ENCODE measurements at regions not wholly inside any gene's neighbourhood (a gene's known extent, or its start where the extent isn't known, plus 50 kb on each side); places are given as distances from the start of the nearest gene placed in this dataset.

GRCh38 chr11:106413222-106413621 is 335.8 kb downstream of the AASDHPPT start:
- DNase-seq: no peak

DNA sequence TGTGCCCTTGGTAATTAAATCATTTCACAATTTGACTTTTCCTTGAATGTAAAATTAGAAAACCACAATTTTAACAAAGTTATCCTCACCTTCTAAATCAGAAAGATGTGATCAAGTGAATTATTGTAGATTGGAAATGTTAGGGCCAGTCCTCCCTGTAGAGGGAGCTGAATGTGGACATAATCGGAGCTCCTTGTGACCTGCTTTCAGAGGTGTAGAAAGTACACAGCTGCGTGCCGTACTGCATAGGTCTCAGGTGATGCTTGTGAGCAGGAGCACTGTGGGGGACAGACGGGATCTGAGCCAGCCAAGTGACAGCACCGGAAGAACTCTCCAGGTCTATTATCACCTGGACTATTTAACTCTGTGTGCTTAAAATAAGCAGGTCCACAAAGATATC is 338.0 kb downstream of the AASDHPPT start:
- DNase-seq: no peak

DNA sequence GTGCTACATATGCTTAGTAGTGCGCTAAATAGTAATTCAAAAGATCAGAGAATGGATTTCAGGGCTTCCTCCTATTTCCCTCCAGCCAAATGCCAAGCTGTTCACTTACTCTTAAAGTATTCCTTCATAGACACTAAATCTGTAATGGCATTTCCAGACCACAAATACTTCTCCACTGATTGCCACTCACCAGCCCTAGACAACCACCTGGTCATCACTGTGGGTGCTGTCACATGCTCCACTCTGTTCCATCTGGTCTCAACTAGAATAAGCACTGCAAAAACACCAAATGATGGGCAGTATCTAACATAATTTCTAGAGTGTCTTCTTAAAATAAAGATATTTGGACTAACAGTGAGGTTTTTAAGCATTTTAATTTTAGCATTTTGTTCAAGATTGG is 341.3 kb downstream of the AASDHPPT start:
- DNase-seq: no peak

DNA sequence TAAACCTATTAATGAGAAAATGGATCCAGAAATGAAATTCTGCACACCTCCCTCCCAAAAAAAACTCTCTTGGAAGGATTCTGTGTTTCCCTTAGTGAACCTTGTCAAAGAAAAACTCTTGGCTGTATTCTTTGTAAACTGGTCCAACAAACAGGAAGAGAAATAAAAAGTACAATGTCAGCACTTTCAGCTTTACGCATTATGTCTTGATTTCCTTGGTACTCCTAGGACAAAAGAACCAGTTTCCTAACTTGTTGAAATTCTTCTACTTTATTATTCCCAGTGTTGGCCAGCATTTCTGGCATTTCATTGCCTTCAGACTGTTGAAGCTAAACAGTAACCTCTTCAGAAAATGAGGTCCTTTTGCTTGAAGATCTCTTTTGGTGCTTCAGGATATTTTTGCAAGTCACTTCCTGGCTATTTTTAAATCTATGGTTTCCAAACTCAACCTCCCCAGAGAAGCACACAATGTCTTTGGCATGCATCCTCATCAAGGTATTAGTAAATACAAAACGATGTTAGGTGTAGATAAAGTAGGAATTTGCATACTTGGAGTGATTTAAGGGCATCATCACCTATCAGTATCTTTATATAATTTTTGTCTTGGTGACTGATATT is 342.7 kb downstream of the AASDHPPT start:
- DNase-seq: no peak

GRCh38 chr11:106420686-106421085 is 343.2 kb downstream of the AASDHPPT start:
- DNase-seq: no peak

DNA sequence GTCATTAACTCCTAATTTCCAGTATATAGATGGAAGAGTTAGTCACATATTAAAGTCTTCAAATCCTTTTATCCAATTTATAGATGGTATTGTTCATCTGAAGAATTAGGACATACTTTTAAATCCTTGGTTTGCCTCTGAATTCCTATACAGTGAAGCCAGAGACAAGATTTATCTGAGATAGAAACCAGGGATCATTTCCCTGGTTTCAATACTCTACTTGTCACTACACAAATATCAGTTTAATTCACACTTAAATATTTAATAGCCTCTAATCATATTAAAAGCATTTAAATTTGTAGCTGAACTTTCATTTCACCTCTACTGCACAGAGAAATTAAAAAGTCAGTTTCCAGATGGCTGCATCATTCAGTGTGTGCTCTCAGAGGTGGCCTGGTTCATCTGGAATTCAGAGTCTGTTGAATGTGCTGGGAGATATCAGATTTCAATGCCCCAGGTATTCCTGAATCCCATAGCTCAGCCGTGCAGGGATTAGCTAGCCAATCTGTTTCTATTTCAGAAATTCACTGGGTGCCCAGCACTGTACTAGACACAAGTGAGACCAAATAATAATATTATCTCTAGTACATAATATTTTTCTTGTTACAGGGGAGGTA is 344.3 kb downstream of the AASDHPPT start:
- peak; percentile 60 for DNase-seq

GRCh38 chr11:106422583-106422982 is 345.1 kb downstream of the AASDHPPT start:
- DNase-seq: no peak

- peak; percentile 95 for DNase-seq
These were observed 346.6 kb downstream of the AASDHPPT start for GRCh38 chr11:106424111-106424510.

GRCh38 chr11:106425819-106426218 is 348.4 kb downstream of the AASDHPPT start:
- DNase-seq: no peak

- no peak for DNase-seq
These were observed 349.2 kb downstream of the AASDHPPT start for GRCh38 chr11:106426696-106427095.

GRCh38 chr11:106427736-106428135 is 350.3 kb downstream of the AASDHPPT start:
- no peak for DNase-seq

DNA sequence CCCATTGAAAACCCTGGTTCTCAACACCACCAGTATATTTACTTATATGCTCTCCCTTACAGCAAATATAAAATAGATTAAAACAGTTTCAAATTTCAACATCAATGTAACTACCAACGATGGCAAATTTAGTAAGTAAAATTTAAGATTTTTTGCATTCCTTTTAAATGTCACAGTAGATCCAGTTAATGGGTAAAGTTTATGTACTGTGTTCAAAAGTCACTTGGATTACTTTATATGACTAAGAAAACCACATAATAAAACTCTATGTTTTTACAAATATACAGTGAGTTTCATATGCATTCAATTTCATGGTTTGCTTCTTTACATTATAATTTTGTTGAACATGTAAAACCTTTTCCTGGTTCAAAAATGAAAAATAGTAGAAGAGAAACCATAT is 364.6 kb downstream of the AASDHPPT start:
- no peak for DNase-seq

DNA sequence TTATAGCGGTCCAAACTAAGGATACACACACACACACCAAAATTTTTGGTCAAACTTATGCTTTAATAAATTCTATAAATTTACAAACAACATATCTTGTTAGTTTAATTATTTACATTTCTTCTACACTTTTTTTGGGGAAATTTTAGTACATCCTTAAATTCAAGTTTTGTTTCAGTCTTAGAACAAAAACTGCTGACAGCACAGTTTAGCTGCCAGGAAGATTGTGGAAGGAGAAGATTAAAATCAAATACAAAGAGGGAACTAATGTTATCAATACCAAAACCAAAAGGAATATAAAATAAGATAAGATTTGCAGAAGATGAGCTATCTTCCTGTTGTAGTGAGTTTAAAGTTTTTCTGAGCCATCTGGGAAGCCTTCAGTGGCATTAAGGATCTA is 368.8 kb downstream of the AASDHPPT start:
- no peak for DNase-seq

- no peak for DNase-seq
These were observed 369.5 kb downstream of the AASDHPPT start for GRCh38 chr11:106446955-106447354.

- peak; percentile 41 for DNase-seq
These were observed 370.2 kb downstream of the AASDHPPT start for GRCh38 chr11:106447631-106448191.

DNA sequence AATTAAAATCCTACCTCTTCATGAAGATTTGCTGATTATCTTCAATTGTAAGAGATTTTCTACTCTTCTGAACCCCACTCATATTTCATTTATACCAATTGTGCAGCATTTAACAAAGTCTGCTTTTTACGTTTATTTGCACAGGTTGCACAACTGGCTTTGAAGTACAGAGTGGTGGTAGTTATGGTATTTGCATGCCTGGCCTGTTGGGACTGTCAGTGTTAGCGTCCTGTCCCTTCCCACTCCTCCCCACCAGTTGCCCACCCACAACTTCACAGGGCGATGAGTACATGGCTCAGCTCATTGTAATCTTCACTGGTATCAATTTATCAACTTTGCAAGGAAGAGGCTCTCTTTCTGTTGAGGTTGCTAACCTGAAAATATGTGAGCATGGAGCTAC is 372.3 kb downstream of the AASDHPPT start:
- DNase-seq: no peak

DNA sequence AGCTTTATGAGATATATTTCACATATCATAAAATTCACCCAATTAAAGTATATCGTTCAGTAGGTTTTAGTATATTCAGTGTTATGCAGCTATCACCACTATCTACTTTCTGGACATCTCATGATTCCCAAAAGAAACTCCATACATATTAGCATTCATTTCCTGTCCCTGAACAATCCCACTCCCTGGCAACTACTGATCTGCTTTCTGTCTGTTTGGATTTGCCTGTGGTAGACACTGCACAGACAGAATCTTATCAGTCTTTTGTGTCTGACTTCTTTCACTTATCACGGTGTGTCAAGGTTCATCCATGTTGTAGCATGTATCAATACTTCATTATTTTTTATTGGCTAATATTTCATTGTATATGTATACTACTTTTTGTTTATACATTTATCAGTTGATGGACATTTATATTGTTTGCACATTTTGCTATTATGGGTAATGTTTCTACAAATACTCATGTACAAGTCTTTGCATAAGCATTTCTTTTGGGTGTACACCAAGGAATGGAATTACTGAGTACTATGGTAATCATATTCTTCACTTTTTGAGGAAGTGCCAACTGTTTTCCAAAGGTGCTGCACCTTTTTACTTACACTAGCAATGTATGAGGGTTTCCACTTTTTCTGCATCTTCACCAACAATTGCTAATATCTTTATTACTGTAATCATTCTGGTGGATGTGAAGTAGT is 373.9 kb downstream of the AASDHPPT start:
- DNase-seq: no peak

- no peak for DNase-seq
These were observed 379.2 kb downstream of the AASDHPPT start for GRCh38 chr11:106456647-106457046.

DNA sequence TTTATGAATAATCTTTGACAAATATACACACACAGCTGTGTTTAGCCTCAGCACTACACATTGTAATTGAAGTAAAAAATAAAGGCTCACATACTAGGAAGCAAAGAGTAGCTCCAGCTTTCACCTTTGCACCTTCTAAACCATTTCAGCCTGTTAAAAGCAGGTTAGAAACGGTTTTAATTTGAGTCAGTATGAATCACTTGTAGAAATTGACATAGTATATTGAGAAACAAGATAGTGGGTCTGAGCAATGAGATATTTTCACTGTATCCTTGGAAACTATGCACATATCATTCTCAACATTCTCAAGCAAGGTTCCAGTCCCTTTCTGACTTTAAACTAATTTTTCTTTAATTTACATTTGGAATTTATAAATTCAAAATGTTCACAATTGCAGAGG is 380.3 kb downstream of the AASDHPPT start:
- peak; percentile 70 for DNase-seq

- DNase-seq: no peak
These were observed 381.7 kb downstream of the AASDHPPT start for GRCh38 chr11:106459135-106459534.

DNA sequence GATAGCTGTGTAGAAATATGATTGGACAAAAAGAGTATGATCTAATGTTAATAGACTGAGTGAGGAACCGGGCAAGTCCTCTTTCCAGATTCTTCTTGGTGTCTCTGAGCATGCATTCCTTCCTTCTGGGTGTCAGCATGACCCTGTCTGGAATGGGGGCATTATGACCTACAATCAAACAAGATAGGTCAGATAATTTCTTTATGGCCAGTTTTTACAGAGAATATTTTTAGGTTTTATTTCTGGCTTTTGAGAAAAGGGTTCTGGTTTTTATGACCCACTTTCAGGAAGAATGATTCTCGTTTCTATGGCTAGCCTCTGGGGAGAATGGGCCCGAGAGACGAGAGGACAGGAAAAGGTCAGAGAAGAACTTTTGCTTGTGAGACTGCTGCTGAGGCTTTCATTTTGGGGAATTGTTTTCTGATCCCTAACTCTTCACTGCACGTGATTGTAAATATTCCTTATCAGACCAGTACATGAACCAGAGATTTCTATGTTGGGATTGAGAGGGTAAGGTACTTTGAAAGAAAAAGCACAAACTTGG is 383.8 kb downstream of the AASDHPPT start:
- DNase-seq: no peak

- peak; percentile 77 for DNase-seq
These were observed 384.5 kb downstream of the AASDHPPT start for GRCh38 chr11:106461839-106462545.

- no peak for DNase-seq
These were observed 385.7 kb downstream of the AASDHPPT start for GRCh38 chr11:106463154-106463553.
